EH (cell line): ENCODE measurements at regions not wholly inside any gene's neighbourhood (a gene's known extent, or its start where the extent isn't known, plus 50 kb on each side); places are given as distances from the start of the nearest gene placed in this dataset.

Experiments used
- DNase-seq: peaks from one replicate; pipeline ENCODE4 v3.0.0-alpha.2; 2015; ENCODE audit warnings: low read depth

DNA sequence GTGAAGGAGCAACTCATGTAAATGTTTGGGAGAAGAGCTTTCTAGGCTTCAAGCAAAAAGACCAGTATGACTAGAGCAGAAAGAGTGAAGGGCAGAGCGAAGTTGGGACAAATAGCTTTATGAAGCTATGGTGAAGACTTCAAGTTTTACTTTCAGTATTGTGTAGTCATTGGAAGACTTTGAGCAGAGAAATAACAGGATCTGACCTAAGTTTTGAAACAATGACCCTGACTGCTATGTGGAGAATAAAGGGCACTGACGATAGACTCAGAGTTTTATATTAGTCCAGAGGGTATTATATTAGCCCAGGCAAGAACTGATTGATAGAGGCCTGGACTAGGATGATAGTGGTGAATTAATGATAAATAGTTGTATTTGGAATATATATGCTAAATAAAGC lies 187.3 kb downstream of the KTN1 start:
- no peak for DNase-seq

- DNase-seq, result no peak
These were observed 189.9 kb downstream of the KTN1 start for GRCh38 chr14:55769877-55770276.

DNA sequence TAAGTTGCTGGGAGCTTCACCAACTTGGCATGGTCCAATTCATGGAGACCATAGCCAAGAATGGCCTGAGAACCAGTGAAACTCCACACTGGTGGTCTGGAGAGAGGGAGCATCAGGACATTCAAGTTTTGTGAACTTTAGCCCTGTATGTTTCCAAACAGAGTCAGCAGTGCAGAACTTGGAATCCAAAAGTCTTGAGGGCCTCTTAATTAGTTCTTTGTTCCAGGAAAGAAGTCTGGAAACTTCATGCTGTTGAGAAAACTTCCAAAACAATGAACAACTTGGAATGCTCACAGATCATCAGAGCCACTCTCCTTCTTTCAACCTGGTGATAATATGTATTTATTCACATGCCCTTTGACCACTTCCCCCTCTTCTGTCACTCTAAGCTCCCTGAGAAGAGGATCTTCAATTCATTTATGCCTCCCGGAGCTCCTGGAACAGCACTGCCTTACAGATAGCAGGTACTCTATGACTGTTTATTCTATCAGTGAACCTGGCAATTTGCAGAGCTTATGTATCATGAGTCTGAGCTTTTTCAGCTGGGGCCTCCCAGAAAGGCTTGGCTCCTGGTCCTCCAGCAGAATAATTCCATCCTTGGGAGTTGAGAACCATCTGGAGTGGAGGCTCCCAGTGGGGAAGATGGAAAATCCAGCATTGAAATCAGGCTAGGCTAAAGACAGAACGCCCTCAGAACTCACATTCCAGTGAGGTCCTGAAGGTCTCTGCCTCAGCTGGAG lies 191.4 kb downstream of the KTN1 start:
- no peak for DNase-seq

GRCh38 chr14:55772486-55772885 lies 192.5 kb downstream of the KTN1 start:
- no peak for DNase-seq

- no peak for DNase-seq
These were observed 193.3 kb downstream of the KTN1 start for GRCh38 chr14:55773312-55773711.

DNA sequence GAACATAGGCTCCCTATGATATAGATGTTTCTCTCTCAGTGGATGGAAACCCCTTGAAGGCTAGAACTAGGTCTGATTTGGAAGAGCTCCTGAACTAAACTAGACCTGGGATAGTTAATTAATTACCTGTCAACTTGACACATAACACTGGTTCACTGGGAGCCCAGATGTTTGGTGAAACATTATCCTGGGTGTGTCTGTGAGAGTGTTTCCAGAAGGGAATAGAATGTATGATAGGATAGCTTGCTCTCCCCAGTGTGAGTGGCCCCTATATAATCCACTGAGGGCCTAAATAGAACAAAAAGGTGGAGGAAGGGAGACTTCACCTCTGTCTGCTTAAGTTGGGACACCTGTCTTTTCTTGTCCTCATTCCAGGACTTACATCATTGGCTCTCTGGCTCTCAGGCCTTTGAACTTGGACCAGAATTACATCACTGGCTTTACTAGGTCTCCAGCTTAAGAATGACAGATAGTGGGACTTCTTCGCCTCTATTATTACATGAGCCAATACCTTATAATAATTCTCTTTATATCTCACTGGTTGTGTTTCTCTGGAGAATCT lies 194.1 kb downstream of the KTN1 start:
- no peak for DNase-seq

DNA sequence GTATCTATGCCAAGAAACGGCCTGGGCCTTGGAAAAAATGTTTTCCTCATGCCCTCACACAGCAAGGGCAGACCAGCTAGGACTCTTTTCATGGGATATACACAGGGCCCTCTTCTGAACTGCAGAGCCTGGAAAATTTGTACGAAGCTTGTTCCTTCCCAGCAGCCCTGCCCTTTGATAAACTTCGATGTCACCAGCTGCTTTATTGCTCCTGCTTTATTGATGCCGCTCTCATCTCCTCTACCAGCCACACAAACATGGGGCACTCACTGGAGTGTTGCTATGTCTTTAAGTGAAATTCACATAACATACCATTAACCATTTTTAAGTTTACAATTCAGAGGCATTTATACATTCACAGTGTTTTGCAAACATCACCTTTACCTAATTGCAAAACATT lies 197.9 kb downstream of the KTN1 start:
- no peak for DNase-seq

- DNase-seq, result peak; percentile 81
These were observed 200.3 kb downstream of the KTN1 start for GRCh38 chr14:55780156-55780946.

GRCh38 chr14:55781046-55781445 lies 201.0 kb downstream of the KTN1 start:
- no peak for DNase-seq

GRCh38 chr14:55782166-55782565 lies 202.2 kb downstream of the KTN1 start:
- peak; percentile 15 for DNase-seq

- DNase-seq, result peak; percentile 18
These were observed 209.4 kb downstream of the KTN1 start for GRCh38 chr14:55789406-55789805.

DNA sequence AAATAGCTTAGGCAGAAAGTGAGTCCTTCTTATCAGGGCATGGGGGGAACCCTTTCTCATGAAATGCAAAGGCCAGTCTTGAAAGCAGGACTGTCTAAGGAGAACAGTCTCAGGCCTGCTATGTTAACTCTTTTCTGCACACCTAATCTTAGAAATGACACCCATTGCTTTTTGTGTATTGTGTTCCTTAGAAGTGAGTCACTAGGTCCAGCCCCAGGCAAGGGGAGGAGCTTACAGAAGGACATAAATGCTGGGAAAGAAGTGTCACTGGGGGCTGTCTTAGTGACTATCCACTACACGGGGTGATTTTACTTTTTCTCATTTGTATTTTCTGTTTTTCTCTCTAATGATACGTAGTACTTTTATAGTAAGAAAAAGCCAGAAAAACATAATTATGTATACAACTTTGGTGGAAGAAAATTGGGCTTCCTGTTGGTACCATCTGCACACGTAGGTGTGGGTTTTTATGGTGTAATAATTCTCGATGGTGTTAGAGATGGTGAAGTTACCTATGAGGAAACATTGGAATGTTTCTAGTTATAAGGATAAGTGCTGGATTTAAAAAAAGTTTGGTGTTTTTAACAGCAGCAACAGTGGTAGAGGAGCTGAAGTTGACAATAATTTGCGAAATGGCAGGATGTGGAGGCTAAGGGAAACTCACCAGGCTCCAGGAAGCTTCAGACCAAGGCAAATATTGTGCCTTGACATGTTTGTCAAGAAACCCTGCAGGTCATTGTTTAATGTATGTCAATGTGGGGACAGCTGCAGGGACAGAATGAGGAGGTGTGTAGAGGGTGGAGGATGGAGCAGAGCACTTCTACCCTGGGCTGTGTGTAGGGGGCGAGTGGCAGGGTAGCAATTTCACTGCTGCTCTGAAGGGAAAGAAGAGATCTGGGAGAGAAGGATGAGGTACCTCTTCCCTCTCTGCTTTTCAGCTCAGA lies 214.9 kb downstream of the KTN1 start:
- peak; percentile 76 for DNase-seq

- DNase-seq, result peak; percentile 34
These were observed 216.5 kb downstream of the KTN1 start for GRCh38 chr14:55796513-55796912.

- no peak for DNase-seq
These were observed 218.4 kb downstream of the KTN1 start for GRCh38 chr14:55798406-55798805.

DNA sequence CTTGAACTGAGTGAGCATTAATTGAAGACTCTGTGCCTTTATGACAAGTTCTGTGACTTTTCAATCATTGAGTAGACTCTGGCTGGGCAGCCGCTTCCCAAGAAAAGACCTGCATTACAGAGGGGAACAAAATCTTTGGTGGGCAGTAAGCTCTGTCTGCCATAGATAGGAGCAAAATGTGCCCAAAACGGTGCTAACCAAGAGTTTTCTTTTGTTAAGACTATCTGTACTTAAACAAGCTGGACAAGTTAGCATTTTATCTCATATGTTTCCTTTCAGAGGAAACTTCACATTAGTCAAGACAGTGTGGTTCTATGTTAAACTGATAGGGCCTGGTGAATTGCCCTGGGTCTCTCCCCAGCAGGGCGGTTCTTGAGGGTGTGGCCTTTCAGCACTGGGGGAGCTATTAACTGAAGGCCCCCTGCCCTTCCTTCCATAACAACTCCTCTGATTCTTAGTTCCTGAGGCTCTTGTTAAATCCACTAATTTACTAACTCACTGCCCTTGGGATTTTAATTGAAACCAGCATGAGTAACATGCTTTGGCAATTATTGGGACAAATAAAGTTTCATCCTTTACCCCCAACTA lies 219.6 kb downstream of the KTN1 start:
- DNase-seq, result no peak

GRCh38 chr14:55800156-55800785 lies 220.3 kb downstream of the KTN1 start:
- no peak for DNase-seq

DNA sequence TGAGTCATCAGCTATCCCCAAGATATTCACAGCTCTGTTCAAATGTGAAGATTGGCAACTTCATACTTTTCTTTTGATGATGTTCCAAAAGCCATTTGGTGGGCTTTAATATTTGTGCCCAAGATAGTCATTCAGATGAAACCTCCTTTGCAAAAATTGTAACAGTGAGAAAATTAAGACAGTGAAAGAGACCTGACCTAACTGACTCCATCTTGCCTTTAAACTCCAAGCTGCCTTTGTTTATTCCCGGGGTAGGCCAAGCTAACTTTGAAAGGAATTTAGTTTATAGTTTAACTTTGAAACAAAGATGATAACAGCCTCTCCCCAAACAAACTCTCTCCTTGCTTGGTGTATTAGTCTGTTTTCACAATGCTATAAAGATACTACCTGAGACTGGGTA lies 221.1 kb downstream of the KTN1 start:
- DNase-seq, result no peak

- DNase-seq, result peak; percentile 36
These were observed 223.2 kb downstream of the KTN1 start for GRCh38 chr14:55802986-55803872.

DNA sequence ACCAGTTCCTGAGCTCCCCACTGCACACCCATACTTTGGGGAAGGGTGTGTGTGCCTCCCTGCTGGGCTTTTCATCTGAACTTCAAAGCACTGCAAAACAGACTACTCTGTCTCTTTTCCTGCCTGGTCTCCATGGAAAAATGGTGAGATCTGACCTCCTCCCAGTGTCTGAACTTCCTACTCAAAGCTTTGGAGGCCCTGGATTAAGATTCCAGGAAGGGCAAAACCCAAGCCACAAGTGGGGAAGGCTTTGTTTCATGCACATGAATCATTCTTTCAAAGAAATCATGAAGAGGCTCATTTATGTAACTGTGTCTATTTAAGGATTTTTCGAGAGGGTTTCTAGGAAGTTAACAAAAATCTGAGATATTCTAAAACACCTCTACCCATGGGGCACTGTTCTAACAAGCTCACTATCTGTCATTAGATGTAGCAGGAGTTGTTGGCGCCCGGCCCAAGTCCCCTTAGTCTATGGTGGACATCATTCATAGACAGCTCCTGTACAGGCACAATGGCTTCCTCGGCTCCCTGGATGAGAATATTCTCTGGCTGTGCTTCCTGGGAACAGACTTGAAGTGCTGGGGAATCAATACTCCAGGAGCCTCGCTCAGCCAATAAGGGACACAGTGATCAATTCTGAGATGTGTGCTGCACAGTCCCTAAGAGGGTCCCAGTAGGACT lies 224.0 kb downstream of the KTN1 start:
- peak; percentile 19 for DNase-seq

GRCh38 chr14:55805250-55805649 lies 225.2 kb downstream of the KTN1 start:
- DNase-seq, result no peak
